ENCODE measurements at regions not wholly inside any gene's neighbourhood (a gene's known extent, or its start where the extent isn't known, plus 50 kb on each side); places are given as distances from the start of the nearest gene placed in this dataset.

DNA sequence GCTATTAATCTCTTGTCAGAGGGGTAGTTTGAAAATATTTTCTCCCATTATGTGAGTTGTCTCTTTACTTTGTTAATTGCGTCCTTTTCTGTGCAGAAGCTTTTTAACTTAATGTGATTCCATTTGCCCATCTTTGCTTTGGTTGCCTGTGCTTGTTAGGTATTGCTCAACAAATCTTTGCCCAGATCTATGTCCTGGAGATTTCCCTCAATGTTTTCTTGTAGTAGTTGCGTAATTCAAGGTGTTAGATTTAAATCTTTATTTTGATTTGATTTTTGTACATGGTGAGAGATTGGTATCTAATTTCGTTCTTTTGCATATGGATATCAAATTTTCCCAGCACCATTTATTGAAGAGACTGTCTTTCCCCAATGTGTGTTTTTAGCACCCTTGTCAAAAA lies 567.2 kb downstream of the DNAJB9 start:
- TF ChIP-seq, protein P1, sequence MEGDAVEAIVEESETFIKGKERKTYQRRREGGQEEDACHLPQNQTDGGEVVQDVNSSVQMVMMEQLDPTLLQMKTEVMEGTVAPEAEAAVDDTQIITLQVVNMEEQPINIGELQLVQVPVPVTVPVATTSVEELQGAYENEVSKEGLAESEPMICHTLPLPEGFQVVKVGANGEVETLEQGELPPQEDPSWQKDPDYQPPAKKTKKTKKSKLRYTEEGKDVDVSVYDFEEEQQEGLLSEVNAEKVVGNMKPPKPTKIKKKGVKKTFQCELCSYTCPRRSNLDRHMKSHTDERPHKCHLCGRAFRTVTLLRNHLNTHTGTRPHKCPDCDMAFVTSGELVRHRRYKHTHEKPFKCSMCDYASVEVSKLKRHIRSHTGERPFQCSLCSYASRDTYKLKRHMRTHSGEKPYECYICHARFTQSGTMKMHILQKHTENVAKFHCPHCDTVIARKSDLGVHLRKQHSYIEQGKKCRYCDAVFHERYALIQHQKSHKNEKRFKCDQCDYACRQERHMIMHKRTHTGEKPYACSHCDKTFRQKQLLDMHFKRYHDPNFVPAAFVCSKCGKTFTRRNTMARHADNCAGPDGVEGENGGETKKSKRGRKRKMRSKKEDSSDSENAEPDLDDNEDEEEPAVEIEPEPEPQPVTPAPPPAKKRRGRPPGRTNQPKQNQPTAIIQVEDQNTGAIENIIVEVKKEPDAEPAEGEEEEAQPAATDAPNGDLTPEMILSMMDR (IDR thresholded peaks at IDR 0.05; ENCODE audit: unreplicated experiment): no peak
- DNase-seq (ENCODE audit: low spot score in 2 of 2, unreplicated experiment in 2 of 2): no peak
- no peak overlapping the region for H3K27ac Mint-ChIP-seq
- H3K4me1 Mint-ChIP-seq: no peaks in the 10 kb centered on the region
- H3K4me3 Mint-ChIP-seq: no peak overlapping the region
- H3K36me3 Mint-ChIP-seq: peaks cover 2% of the 10 kb centered on the region
- H3K27me3 Mint-ChIP-seq (ENCODE audit: low read depth): no peaks in the 10 kb centered on the region
- H3K9me3 Mint-ChIP-seq: peaks cover 51% of the 10 kb centered on the region

DNA sequence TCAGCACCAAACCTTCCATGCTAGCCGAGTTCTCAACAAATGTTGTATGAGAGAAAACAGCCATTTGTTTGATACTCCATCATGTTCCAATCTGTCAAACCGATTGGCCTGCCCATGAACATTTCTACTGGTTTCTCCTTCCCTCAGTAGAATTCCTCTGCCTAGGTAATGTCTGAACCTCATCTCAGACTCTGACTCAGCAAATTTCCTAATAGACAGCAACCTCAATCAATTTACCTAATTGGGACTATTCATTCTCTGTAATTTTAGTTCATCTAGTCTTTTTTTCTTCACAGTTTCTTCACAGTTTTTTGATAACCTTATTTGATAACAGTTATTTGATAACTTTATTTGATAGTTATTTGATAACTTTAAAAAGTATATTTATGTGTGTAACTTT lies 585.1 kb downstream of the DNAJB9 start:
- Mint-ChIP-seq H3K27ac (no peak overlapping the region), H3K36me3 (no peaks in the 10 kb centered on the region), H3K27me3 (ENCODE audit: low read depth) (no peaks in the 10 kb centered on the region), H3K4me3 (no peak overlapping the region), H3K9me3 (peaks cover 6% of the 10 kb centered on the region), H3K4me1 (peaks cover 3% of the 10 kb centered on the region)
- TF ChIP-seq, protein P1 (IDR thresholded peaks at IDR 0.05; ENCODE audit: unreplicated experiment): no peak
- no peak for DNase-seq (ENCODE audit: low spot score in 2 of 2, unreplicated experiment in 2 of 2)

DNA sequence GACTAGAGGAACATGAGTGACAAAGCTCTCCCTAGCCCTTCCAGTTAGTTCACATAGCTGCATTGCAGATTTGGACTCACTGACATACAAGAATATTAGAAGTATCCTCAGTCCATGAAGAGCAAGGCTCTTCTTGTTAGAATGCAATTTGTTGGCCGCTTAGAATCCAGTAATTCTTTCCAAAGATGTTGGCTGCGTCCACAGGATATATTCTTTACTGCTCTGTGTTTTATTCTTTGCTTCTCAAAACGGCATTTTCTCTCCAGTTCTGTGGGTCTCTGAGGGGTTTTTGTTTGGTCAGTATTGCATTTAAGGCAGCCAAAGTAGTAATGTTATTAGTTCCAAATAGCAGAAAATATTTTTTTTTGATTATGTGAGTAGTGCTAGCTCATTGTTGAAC lies 588.6 kb downstream of the DNAJB9 start:
- Mint-ChIP-seq H3K27ac (no peak overlapping the region), H3K4me3 (no peak overlapping the region), H3K36me3 (no peaks in the 10 kb centered on the region), H3K9me3 (no peaks in the 10 kb centered on the region), H3K4me1 (peaks cover 3% of the 10 kb centered on the region), H3K27me3 (ENCODE audit: low read depth) (no peaks in the 10 kb centered on the region)
- TF ChIP-seq, protein P1 (IDR thresholded peaks at IDR 0.05; ENCODE audit: unreplicated experiment): no peak
- no peak for DNase-seq (ENCODE audit: low spot score in 2 of 2, unreplicated experiment in 2 of 2)

DNA sequence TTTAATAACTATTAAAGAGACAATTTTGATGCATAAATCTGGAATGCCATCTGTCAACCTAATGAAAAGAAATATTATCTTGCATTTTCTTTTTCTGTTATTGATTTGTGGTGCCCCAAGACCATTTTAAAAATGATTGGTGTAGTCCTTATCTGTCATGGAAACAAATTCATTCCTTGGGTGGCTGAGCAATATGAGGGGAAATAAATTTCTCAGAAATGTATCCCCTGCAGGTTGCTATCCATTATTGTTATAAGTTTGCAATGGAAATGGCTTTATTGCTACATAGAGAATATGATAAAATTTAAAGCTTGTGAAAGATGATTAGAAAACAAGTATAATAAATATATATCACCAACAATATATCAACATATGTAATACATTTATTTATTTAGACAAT lies 607.0 kb downstream of the DNAJB9 start:
- H3K27me3 Mint-ChIP-seq (ENCODE audit: low read depth): no peaks in the 10 kb centered on the region
- H3K9me3 Mint-ChIP-seq: peaks cover 6% of the 10 kb centered on the region
- TF ChIP-seq, protein P1 (IDR thresholded peaks at IDR 0.05; ENCODE audit: unreplicated experiment): no peak
- no peaks in the 10 kb centered on the region for H3K36me3 Mint-ChIP-seq
- H3K27ac Mint-ChIP-seq: no peak overlapping the region
- no peak for DNase-seq (ENCODE audit: low spot score in 2 of 2, unreplicated experiment in 2 of 2)
- H3K4me3 Mint-ChIP-seq: no peak overlapping the region
- no peaks in the 10 kb centered on the region for H3K4me1 Mint-ChIP-seq

DNA sequence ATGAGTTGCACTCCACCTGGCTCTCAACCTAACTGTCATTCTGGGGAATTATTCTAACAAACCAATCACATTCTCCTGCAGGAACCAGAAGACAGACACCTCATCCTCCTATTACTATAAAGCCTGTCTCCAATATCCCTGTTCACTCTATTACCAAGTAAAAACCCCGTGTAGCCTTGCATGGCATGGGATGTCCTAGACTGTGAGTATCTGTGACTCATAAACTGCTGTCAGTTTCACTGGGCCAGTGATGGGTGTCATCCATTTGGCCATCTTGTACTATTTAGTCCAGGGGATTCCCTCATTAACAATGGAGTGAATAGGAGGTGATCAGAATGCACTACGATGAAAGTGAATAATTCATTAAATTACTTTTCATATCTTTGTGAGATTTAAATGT lies 608.7 kb downstream of the DNAJB9 start:
- no peaks in the 10 kb centered on the region for H3K4me1 Mint-ChIP-seq
- H3K4me3 Mint-ChIP-seq: no peak overlapping the region
- TF ChIP-seq, protein P1 (IDR thresholded peaks at IDR 0.05; ENCODE audit: unreplicated experiment): no peak
- H3K27me3 Mint-ChIP-seq (ENCODE audit: low read depth): no peaks in the 10 kb centered on the region
- H3K9me3 Mint-ChIP-seq: peaks cover 14% of the 10 kb centered on the region
- no peak overlapping the region for H3K27ac Mint-ChIP-seq
- H3K36me3 Mint-ChIP-seq: no peaks in the 10 kb centered on the region
- DNase-seq (ENCODE audit: low spot score in 2 of 2, unreplicated experiment in 2 of 2): no peak

DNA sequence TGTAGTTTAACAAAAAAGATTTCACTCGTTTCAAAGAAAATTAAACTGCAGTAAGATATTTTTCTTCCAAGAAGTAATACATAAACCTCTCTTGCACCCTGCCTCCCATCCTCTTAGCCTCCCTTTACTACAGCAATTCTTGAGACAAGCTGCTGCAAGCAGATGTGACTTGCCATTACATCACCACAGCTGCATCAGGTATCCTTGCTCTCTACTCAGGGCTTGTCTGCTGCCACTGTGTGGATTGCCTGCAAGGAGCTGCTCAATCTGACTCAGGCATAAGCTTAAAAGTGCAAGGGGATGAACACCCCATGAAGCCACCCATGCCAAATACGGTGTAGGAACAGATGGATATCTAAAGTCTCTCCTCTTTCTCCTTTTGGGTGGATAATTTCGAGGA lies 609.9 kb downstream of the DNAJB9 start:
- no peak overlapping the region for H3K27ac Mint-ChIP-seq
- no peak overlapping the region for H3K4me3 Mint-ChIP-seq
- no peaks in the 10 kb centered on the region for H3K27me3 Mint-ChIP-seq (ENCODE audit: low read depth)
- no peaks in the 10 kb centered on the region for H3K36me3 Mint-ChIP-seq
- peaks cover 20% of the 10 kb centered on the region for H3K9me3 Mint-ChIP-seq
- TF ChIP-seq, protein P1 (IDR thresholded peaks at IDR 0.05; ENCODE audit: unreplicated experiment): no peak
- no peak for DNase-seq (ENCODE audit: low spot score in 2 of 2, unreplicated experiment in 2 of 2)
- no peaks in the 10 kb centered on the region for H3K4me1 Mint-ChIP-seq

All from mesothelial cell of epicardium (in vitro differentiated cells).